ENCODE measurements at regions not wholly inside any gene's neighbourhood (a gene's known extent, or its start where the extent isn't known, plus 50 kb on each side); places are given as distances from the start of the nearest gene placed in this dataset.

- DNase-seq (ENCODE audit: low read depth in 2 of 3, low spot score in 2 of 3) = no peak
Measured at GRCh38 chr10:128813574-128813973, 653.5 kb upstream of the MGMT start.

GRCh38 chr10:128814024-128814423 is 653.0 kb upstream of the MGMT start:
- DNase-seq (ENCODE audit: low read depth in 2 of 3, low spot score in 2 of 3) = no peak

GRCh38 chr10:128814782-128815181 is 652.3 kb upstream of the MGMT start:
- DNase-seq (ENCODE audit: low read depth in 2 of 3, low spot score in 2 of 3) = no peak

GRCh38 chr10:128816726-128817125 is 650.3 kb upstream of the MGMT start:
- DNase-seq (ENCODE audit: low read depth in 2 of 3, low spot score in 2 of 3) = no peak

- no peak for DNase-seq (ENCODE audit: low read depth in 2 of 3, low spot score in 2 of 3)
Measured at GRCh38 chr10:128817636-128818035, 649.4 kb upstream of the MGMT start.

GRCh38 chr10:128820663-128821062 is 646.4 kb upstream of the MGMT start:
- DNase-seq (ENCODE audit: low read depth in 2 of 3, low spot score in 2 of 3) = no peak

- no peak for DNase-seq (ENCODE audit: low read depth in 2 of 3, low spot score in 2 of 3)
Measured at GRCh38 chr10:128823201-128823600, 643.8 kb upstream of the MGMT start.

GRCh38 chr10:128825626-128826025 is 641.4 kb upstream of the MGMT start:
- no peak for DNase-seq (ENCODE audit: low read depth in 2 of 3, low spot score in 2 of 3)

- no peak for DNase-seq (ENCODE audit: low read depth in 2 of 3, low spot score in 2 of 3)
Measured at GRCh38 chr10:128833671-128834070, 633.4 kb upstream of the MGMT start.

- DNase-seq (ENCODE audit: low read depth in 2 of 3, low spot score in 2 of 3) = no peak
Measured at GRCh38 chr10:128835361-128835760, 631.7 kb upstream of the MGMT start.

- no peak for DNase-seq (ENCODE audit: low read depth in 2 of 3, low spot score in 2 of 3)
Measured at GRCh38 chr10:128837478-128837877, 629.6 kb upstream of the MGMT start.

- no peak for DNase-seq (ENCODE audit: low read depth in 2 of 3, low spot score in 2 of 3)
Measured at GRCh38 chr10:128839134-128839533, 627.9 kb upstream of the MGMT start.

GRCh38 chr10:128839701-128840100 is 627.3 kb upstream of the MGMT start:
- no peak for DNase-seq (ENCODE audit: low read depth in 2 of 3, low spot score in 2 of 3)

GRCh38 chr10:128843972-128844371 is 623.1 kb upstream of the MGMT start:
- DNase-seq (ENCODE audit: low read depth in 2 of 3, low spot score in 2 of 3) = peak in 1 of 3 donors; percentile 14

GRCh38 chr10:128846927-128847326 is 620.1 kb upstream of the MGMT start:
- no peak for DNase-seq (ENCODE audit: low read depth in 2 of 3, low spot score in 2 of 3)

- no peak for DNase-seq (ENCODE audit: low read depth in 2 of 3, low spot score in 2 of 3)
Measured at GRCh38 chr10:128848810-128849209, 618.2 kb upstream of the MGMT start.

- no peak for DNase-seq (ENCODE audit: low read depth in 2 of 3, low spot score in 2 of 3)
Measured at GRCh38 chr10:128850647-128851046, 616.4 kb upstream of the MGMT start.

GRCh38 chr10:128851281-128851680 is 615.8 kb upstream of the MGMT start:
- DNase-seq (ENCODE audit: low read depth in 2 of 3, low spot score in 2 of 3) = no peak

GRCh38 chr10:128851726-128852125 is 615.3 kb upstream of the MGMT start:
- no peak for DNase-seq (ENCODE audit: low read depth in 2 of 3, low spot score in 2 of 3)

- no peak for DNase-seq (ENCODE audit: low read depth in 2 of 3, low spot score in 2 of 3)
Measured at GRCh38 chr10:128852449-128852848, 614.6 kb upstream of the MGMT start.

- no peak for DNase-seq (ENCODE audit: low read depth in 2 of 3, low spot score in 2 of 3)
Measured at GRCh38 chr10:128852902-128853301, 614.1 kb upstream of the MGMT start.

- DNase-seq (ENCODE audit: low read depth in 2 of 3, low spot score in 2 of 3) = no peak
Measured at GRCh38 chr10:128853537-128853936, 613.5 kb upstream of the MGMT start.

- DNase-seq (ENCODE audit: low read depth in 2 of 3, low spot score in 2 of 3) = no peak
Measured at GRCh38 chr10:128854204-128854603, 612.8 kb upstream of the MGMT start.

GRCh38 chr10:128854963-128855362 is 612.1 kb upstream of the MGMT start:
- DNase-seq (ENCODE audit: low read depth in 2 of 3, low spot score in 2 of 3) = no peak
